A549 (cell line): ENCODE measurements at regions not wholly inside any gene's neighbourhood (a gene's known extent, or its start where the extent isn't known, plus 50 kb on each side); places are given as distances from the start of the nearest gene placed in this dataset.

ENCODE experiments used
- CEBPB ChIP-seq, 2 experiments: fragments of >200 bp in 1 of 2; sonication (Bioruptor Twin) in 1 of 2; formaldehyde crosslinking in 1 of 2; IDR thresholded peaks; 2 replicates each; pipeline ENCODE4 v1.6.1; 2012 to 2016
- CHD4 ChIP-seq: fragments of 200-600 bp; sonication (generic); IDR thresholded peaks from 2 replicates; pipeline ENCODE4 v1.6.1; 2016; ENCODE audit warnings: antibody characterized with exemption, mild to moderate bottlenecking, borderline replicate concordance
- FOSL2 ChIP-seq, 2 experiments: fragments of 450-650 bp in 1 of 2; fragments of >200 bp in 1 of 2; sonication (Bioruptor Twin) in 1 of 2; formaldehyde crosslinking; IDR thresholded peaks; 2 replicates each; pipeline versions ENCODE4 v1.5.0 to v1.6.1; 2016 to 2020; ENCODE audit warnings: mild to moderate bottlenecking in 1 of 2, moderate library complexity in 1 of 2
- KDM1A ChIP-seq: fragments of 200-600 bp; sonication (generic); IDR thresholded peaks from 2 replicates; pipeline ENCODE4 v1.6.1; 2016; ENCODE audit warnings: low read depth, mild to moderate bottlenecking
- KDM5A ChIP-seq: fragments of 200-600 bp; sonication (generic); IDR thresholded peaks from 2 replicates; pipeline ENCODE4 v1.6.1; 2016; ENCODE audit warnings: antibody characterized with exemption, mild to moderate bottlenecking
- MAZ ChIP-seq: fragments of 150-350 bp; IDR thresholded peaks from 2 replicates; pipeline ENCODE4 v1.6.1; 2014; ENCODE audit warnings: antibody characterized with exemption, low read depth, low read length, borderline replicate concordance
- POLR2A ChIP-seq: IDR thresholded peaks from 2 replicates; pipeline ENCODE4 v1.6.1; 2012; ENCODE audit warnings: mild to moderate bottlenecking, low read length
- RNF2 ChIP-seq: fragments of 200-600 bp; sonication (generic); IDR thresholded peaks from 2 replicates; pipeline ENCODE4 v1.6.1; 2016; ENCODE audit warnings: low read depth, mild to moderate bottlenecking, antibody characterized with exemption, moderate library complexity, borderline replicate concordance
- TF ChIP-seq, protein P1 (sequence below): fragments of >200 bp; sonication (Bioruptor Twin); formaldehyde crosslinking; IDR thresholded peaks from 3 replicates; pipeline ENCODE4 v1.5.1; 2016

DNA sequence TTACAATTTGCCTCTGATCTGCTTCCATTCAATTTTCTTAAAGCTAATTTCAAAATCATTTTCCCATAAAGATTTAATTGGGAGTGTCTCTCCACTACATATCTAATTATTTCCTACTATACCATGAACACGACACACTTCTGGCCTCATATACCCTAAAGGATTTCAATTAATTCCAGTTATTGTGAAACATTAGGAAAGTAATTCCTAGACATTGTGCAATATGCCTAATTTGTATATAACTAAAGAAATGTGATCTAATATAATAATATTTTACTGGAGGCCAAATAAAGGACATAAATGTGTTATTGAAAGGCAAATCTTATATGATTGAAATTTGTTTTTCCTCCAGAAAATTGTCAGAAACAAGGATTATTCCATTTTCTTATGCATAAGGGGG, 727.2 kb upstream of the ADGRL2 start:
- TF ChIP-seq, protein P1, sequence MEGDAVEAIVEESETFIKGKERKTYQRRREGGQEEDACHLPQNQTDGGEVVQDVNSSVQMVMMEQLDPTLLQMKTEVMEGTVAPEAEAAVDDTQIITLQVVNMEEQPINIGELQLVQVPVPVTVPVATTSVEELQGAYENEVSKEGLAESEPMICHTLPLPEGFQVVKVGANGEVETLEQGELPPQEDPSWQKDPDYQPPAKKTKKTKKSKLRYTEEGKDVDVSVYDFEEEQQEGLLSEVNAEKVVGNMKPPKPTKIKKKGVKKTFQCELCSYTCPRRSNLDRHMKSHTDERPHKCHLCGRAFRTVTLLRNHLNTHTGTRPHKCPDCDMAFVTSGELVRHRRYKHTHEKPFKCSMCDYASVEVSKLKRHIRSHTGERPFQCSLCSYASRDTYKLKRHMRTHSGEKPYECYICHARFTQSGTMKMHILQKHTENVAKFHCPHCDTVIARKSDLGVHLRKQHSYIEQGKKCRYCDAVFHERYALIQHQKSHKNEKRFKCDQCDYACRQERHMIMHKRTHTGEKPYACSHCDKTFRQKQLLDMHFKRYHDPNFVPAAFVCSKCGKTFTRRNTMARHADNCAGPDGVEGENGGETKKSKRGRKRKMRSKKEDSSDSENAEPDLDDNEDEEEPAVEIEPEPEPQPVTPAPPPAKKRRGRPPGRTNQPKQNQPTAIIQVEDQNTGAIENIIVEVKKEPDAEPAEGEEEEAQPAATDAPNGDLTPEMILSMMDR, result no peak
- TF ChIP-seq POLR2A, result no peak
- TF ChIP-seq CHD4, result no peak
- TF ChIP-seq MAZ, result no peak
- TF ChIP-seq KDM5A, result no peak
- TF ChIP-seq KDM1A, result no peak
- TF ChIP-seq CEBPB (IDR thresholded peaks at IDR 0.05), result no peak
- no peak for TF ChIP-seq FOSL2 (IDR thresholded peaks at IDR 0.05)
- no peak for TF ChIP-seq FOSL2 (CRISPR knock-in tag; IDR thresholded peaks at IDR 0.05)
- no peak for TF ChIP-seq RNF2
